ENCODE measurements at regions not wholly inside any gene's neighbourhood (a gene's known extent, or its start where the extent isn't known, plus 50 kb on each side); places are given as distances from the start of the nearest gene placed in this dataset.

DNA sequence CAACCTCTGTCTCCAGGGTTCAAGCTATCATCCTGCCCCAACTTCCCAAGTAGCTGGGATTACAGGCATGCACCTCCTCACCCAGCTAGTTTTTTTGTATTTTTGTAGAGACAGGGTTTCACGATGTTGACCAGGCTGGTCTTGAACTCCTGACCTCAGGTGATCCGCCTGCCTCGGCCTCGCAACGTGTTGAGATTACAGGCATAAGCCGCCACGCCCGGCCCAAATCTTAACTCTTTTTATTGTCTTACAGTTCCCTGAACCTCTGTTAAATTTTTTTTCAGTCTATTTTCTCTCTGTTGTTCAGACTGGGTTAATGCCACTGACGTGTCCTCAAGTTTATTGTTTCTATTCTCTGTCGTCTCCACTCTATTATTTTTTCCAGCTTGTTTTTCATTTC is 115.8 kb upstream of the UBE3A start:
- no peak overlapping the region for H3K27ac ChIP-seq (ENCODE audit: control insufficient read depth, insufficient read depth, low read length)
- no peak overlapping the region for H2AFZ ChIP-seq (ENCODE audit: control insufficient read depth, low read length)
- FAIRE-seq = no peak
- TF ChIP-seq CTCF (optimal IDR thresholded peaks at IDR 0.05 in 1 of 3, IDR thresholded peaks at IDR 0.05 in 1 of 3, conservative IDR thresholded peaks at IDR 0.05 in 1 of 3; ENCODE audit: extremely low read depth in 1 of 3, insufficient read depth in 2 of 3, low read length in 3 of 3) (no peak), EZH2 (IDR thresholded peaks at IDR 0.05; ENCODE audit: low read length) (no peak)
- no peaks in the 10 kb centered on the region for H4K20me1 ChIP-seq (ENCODE audit: control insufficient read depth, extremely low read depth, insufficient read depth, low read length)
- no peak overlapping the region for H3K4me3 ChIP-seq (ENCODE audit: control insufficient read depth in 2 of 3, extremely low read depth in 1 of 3, insufficient read depth in 2 of 3, low read depth in 1 of 3, low read length in 3 of 3)
- dilution Hi-C loops (cut with MboI; ENCODE audit: extremely low pct_ligation_motif_present, low sequenced_read_pairs) = no loop called here
- no peak overlapping the region for H3K4me2 ChIP-seq (ENCODE audit: control insufficient read depth, extremely low read depth, insufficient read depth, low read depth, low read length)
- no peaks in the 10 kb centered on the region for H3K4me1 ChIP-seq (ENCODE audit: control insufficient read depth, extremely low read depth, insufficient read depth, low read length)
- H3K36me3 ChIP-seq (ENCODE audit: control insufficient read depth in 2 of 2, extremely low read depth in 1 of 2, insufficient read depth in 2 of 2, low read length in 2 of 2) = no peaks in the 10 kb centered on the region
- H3K9ac ChIP-seq (ENCODE audit: control insufficient read depth, extremely low read depth, insufficient read depth, low read length) = no peak overlapping the region
- peaks cover 8% of the 10 kb centered on the region for H3K9me3 ChIP-seq (ENCODE audit: control insufficient read depth, low read depth, low read length)
- H3K27me3 ChIP-seq (ENCODE audit: control insufficient read depth, extremely low read depth, insufficient read depth, low read length) = no peaks in the 10 kb centered on the region
- no peaks in the 10 kb centered on the region for H3K79me2 ChIP-seq (ENCODE audit: control insufficient read depth, insufficient read depth, low read length)
- H3K9me1 ChIP-seq (ENCODE audit: control insufficient read depth, extremely low read depth, insufficient read depth, low read length) = no peaks in the 10 kb centered on the region
- no peak for DNase-seq (ENCODE audit: low read depth, low spot score)

- H3K27ac ChIP-seq (ENCODE audit: control insufficient read depth, insufficient read depth, low read length) = no peak overlapping the region
- no peaks in the 10 kb centered on the region for H3K9me3 ChIP-seq (ENCODE audit: control insufficient read depth, low read depth, low read length)
- H3K4me1 ChIP-seq (ENCODE audit: control insufficient read depth, extremely low read depth, insufficient read depth, low read length) = no peaks in the 10 kb centered on the region
- H3K36me3 ChIP-seq (ENCODE audit: control insufficient read depth in 2 of 2, extremely low read depth in 1 of 2, insufficient read depth in 2 of 2, low read length in 2 of 2) = no peaks in the 10 kb centered on the region
- no peak for TF ChIP-seq CTCF (optimal IDR thresholded peaks at IDR 0.05 in 1 of 3, IDR thresholded peaks at IDR 0.05 in 1 of 3, conservative IDR thresholded peaks at IDR 0.05 in 1 of 3; ENCODE audit: extremely low read depth in 1 of 3, insufficient read depth in 2 of 3, low read length in 3 of 3)
- TF ChIP-seq EZH2 (IDR thresholded peaks at IDR 0.05; ENCODE audit: low read length) = no peak
- dilution Hi-C loops (cut with MboI; ENCODE audit: extremely low pct_ligation_motif_present, low sequenced_read_pairs) = no loop called here
- H4K20me1 ChIP-seq (ENCODE audit: control insufficient read depth, extremely low read depth, insufficient read depth, low read length) = no peaks in the 10 kb centered on the region
- H3K9me1 ChIP-seq (ENCODE audit: control insufficient read depth, extremely low read depth, insufficient read depth, low read length) = no peaks in the 10 kb centered on the region
- H3K4me3 ChIP-seq (ENCODE audit: control insufficient read depth in 2 of 3, extremely low read depth in 1 of 3, insufficient read depth in 2 of 3, low read depth in 1 of 3, low read length in 3 of 3) = no peak overlapping the region
- H3K79me2 ChIP-seq (ENCODE audit: control insufficient read depth, insufficient read depth, low read length) = no peaks in the 10 kb centered on the region
- no peaks in the 10 kb centered on the region for H3K27me3 ChIP-seq (ENCODE audit: control insufficient read depth, extremely low read depth, insufficient read depth, low read length)
- no peak for FAIRE-seq
- H3K4me2 ChIP-seq (ENCODE audit: control insufficient read depth, extremely low read depth, insufficient read depth, low read depth, low read length) = no peak overlapping the region
- H2AFZ ChIP-seq (ENCODE audit: control insufficient read depth, low read length) = no peak overlapping the region
- DNase-seq (ENCODE audit: low read depth, low spot score) = no peak
- no peak overlapping the region for H3K9ac ChIP-seq (ENCODE audit: control insufficient read depth, extremely low read depth, insufficient read depth, low read length)
Observed at GRCh38 chr15:25548600-25548999, 109.8 kb upstream of the UBE3A start.

Data from keratinocyte (primary cell).